ENCODE measurements at regions not wholly inside any gene's neighbourhood (a gene's known extent, or its start where the extent isn't known, plus 50 kb on each side); places are given as distances from the start of the nearest gene placed in this dataset.

GRCh38 chr15:37814847-37815515 lies 119.5 kb upstream of the TMCO5A start:
- in situ Hi-C loops (cut with HindIII; ENCODE audit: low sequenced_read_pairs): no loop called here
- H3K4me3 ChIP-seq (ENCODE audit: low read depth, low read length): no peak overlapping the region
- TF ChIP-seq CTCF (IDR thresholded peaks at IDR 0.05; ENCODE audit: low read depth, low read length, missing control alignments): no peak
- DNase-seq (ENCODE audit: low read depth): no peak

DNA sequence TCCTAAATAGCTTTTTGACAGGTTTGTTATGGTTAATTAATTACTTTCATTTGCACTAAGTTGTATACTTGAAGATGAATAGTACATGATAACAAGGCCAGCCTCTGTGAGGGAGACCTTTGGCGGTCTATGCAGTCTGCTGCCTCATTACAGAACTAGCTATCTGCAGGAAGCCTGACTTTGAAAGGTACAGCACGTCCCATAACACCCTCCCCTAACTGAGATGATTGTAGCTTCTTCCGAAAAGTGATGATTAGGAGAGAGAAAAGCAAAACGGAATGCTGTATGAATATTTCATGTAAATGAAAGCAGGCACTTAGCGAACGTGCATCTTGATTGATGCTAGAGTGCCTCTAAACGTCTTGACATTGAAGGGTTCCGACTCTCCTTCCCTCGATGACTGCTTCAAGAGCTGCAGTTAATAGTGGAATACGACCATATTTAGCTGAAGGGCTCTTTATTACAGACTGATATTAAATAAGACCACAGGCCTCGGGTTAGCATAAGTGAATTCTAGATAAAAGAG lies 116.2 kb upstream of the TMCO5A start:
- H3K4me3 ChIP-seq (ENCODE audit: low read depth, low read length): no peak overlapping the region
- in situ Hi-C loops (cut with HindIII; ENCODE audit: low sequenced_read_pairs): no loop called here
- no peak for TF ChIP-seq CTCF (IDR thresholded peaks at IDR 0.05; ENCODE audit: low read depth, low read length, missing control alignments)
- no peak for DNase-seq (ENCODE audit: low read depth)

GRCh38 chr15:37819191-37819590 lies 115.2 kb upstream of the TMCO5A start:
- no peak overlapping the region for H3K4me3 ChIP-seq (ENCODE audit: low read depth, low read length)
- no peak for TF ChIP-seq CTCF (IDR thresholded peaks at IDR 0.05; ENCODE audit: low read depth, low read length, missing control alignments)
- DNase-seq (ENCODE audit: low read depth): no peak
- in situ Hi-C loops (cut with HindIII; ENCODE audit: low sequenced_read_pairs): no loop called here

DNA sequence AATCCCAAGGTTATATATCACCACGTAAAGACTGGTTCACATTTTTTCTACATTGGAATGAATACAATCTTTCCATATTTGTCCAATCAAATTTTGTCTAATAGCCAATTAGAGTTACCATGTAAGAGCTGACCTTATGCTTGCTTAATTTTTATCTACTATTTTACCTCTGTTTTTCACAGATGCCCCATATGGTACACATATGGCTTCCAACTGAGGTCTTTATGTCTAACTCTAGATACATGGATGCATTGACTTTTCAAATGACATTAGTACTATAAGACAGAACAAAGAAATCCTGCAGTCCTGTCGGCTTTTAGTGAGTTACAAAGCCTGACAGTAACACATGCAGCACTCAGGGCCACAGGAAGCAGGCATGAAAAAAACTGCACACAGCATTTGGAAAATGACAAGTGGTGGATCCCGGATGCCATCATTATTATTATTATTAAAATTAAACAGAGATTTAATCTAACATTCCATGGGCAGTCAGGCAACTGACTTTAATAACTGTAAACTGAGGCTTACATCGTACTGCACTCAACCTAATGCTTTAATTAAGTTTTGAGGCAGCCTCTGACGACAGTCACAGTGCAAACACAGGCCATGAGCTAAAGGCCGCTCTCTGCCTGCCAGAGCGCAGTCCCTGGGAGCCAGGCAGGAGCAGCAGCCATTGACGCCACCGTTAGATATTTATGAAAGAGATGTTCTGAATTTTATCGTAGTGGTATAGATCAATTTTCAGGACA lies 113.9 kb upstream of the TMCO5A start:
- DNase-seq (ENCODE audit: low read depth): no peak
- in situ Hi-C loops (cut with HindIII; ENCODE audit: low sequenced_read_pairs): no loop called here
- TF ChIP-seq CTCF (IDR thresholded peaks at IDR 0.05; ENCODE audit: low read depth, low read length, missing control alignments): no peak
- H3K4me3 ChIP-seq (ENCODE audit: low read depth, low read length): no peak overlapping the region

GRCh38 chr15:37823601-37824275 lies 110.7 kb upstream of the TMCO5A start:
- in situ Hi-C loops (cut with HindIII; ENCODE audit: low sequenced_read_pairs): no loop called here
- DNase-seq (ENCODE audit: low read depth): no peak
- TF ChIP-seq CTCF (IDR thresholded peaks at IDR 0.05; ENCODE audit: low read depth, low read length, missing control alignments): no peak
- no peak overlapping the region for H3K4me3 ChIP-seq (ENCODE audit: low read depth, low read length)

DNA sequence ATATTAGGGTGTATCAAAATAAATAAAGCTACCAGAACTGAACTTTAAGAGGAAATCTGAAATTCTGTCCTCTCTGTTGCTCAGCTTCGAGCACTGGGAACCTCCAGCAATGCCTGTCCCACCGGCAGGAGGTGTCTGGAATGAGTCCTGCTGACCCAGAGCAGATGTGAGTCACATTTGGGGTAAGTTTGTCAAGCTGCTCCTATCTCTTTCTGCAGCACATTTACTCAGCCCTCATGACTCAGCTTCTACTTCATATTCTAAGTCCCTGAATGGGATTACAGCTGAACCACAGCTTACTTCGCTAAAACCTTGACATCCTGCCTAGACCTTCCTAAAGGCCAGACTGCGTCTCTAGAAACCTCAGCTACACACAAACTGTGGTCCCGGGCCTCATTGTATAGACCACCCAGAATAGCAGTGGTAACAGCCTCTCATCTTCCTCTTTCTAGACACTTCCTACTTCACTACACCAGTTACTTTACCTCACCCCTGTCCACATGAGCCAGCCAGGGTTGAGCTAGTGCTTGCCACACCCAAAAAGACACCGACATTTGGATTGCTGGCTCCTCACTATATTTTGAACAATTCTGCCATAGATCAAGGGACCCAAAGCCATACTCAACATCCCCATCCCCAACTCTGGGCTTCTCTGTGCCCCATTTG lies 109.6 kb upstream of the TMCO5A start:
- no peak overlapping the region for H3K4me3 ChIP-seq (ENCODE audit: low read depth, low read length)
- in situ Hi-C loops (cut with HindIII; ENCODE audit: low sequenced_read_pairs): no loop called here
- no peak for TF ChIP-seq CTCF (IDR thresholded peaks at IDR 0.05; ENCODE audit: low read depth, low read length, missing control alignments)
- DNase-seq (ENCODE audit: low read depth): peak; percentile 81
